Common myeloid progenitor, CD34-positive (primary cell): ENCODE measurements at regions not wholly inside any gene's neighbourhood (a gene's known extent, or its start where the extent isn't known, plus 50 kb on each side); places are given as distances from the start of the nearest gene placed in this dataset.

Experiments
- CTCF ChIA-PET: fragments of 350-600 bp; sonication (Branson Sonifier 250); formaldehyde crosslinking; loops from one replicate; lab custom pipeline; 2021; ENCODE audit warnings: antibody characterized with exemption; lab: Charles Lee
- POLR2A ChIA-PET: fragments of 350-600 bp; sonication (Branson Sonifier 250); formaldehyde crosslinking; loops from one replicate; lab custom pipeline; 2021; ENCODE audit warnings: antibody characterized with exemption; lab: Charles Lee
- DNase-seq, 3 donors: peaks; one replicate each; pipeline versions ENCODE4 v3.0.0 to v3.0.0-alpha.2; 2013
- H3K27ac ChIP-seq, 2 experiments: 1 replicate in 1 of 2; 2 replicates in 1 of 2; pipeline ENCODE4 v1.7.0; 2013; ENCODE audit warnings: inconsistent platforms in 2 of 2, low read length in 2 of 2, mild to moderate bottlenecking in 2 of 2, low read depth in 1 of 2, moderate library complexity in 1 of 2; ENCODE audit not compliant: severe bottlenecking in 2 of 2, insufficient read depth in 1 of 2, poor library complexity in 1 of 2
- H3K27me3 ChIP-seq, 5 experiments: replicated peaks in 2 of 5; 1 replicate in 3 of 5; 2 replicates in 2 of 5; pipeline versions ENCODE4 v1.6.1 to v1.7.0; 2013; ENCODE audit warnings: low read length in 4 of 5, mild to moderate bottlenecking in 2 of 5, moderate library complexity in 2 of 5, inconsistent platforms in 1 of 5; ENCODE audit not compliant: insufficient read depth in 5 of 5, control insufficient read depth in 4 of 5
- H3K36me3 ChIP-seq, 4 experiments: 1 replicate in 2 of 4; 2 replicates in 2 of 4; pipeline versions ENCODE4 v1.6.1 to v1.7.0; 2013; ENCODE audit warnings: low read length in 3 of 4, control low read depth in 1 of 4, mild to moderate bottlenecking in 1 of 4; ENCODE audit not compliant: control insufficient read depth in 4 of 4, insufficient read depth in 4 of 4
- H3K4me1 ChIP-seq, 4 experiments: 1 replicate in 3 of 4; 2 replicates in 1 of 4; pipeline versions ENCODE4 v1.6.1 to v1.7.1; 2013; ENCODE audit warnings: low read length in 3 of 4, mild to moderate bottlenecking in 3 of 4, control low read depth in 1 of 4, inconsistent platforms in 1 of 4, moderate library complexity in 1 of 4; ENCODE audit not compliant: control insufficient read depth in 4 of 4, insufficient read depth in 4 of 4; ENCODE audit errors: control extremely low read depth in 1 of 4
- H3K4me3 ChIP-seq, 7 experiments: 1 replicate in 4 of 7; 2 replicates in 3 of 7; pipeline versions ENCODE4 v1.5.1 to v1.7.0; 2013; ENCODE audit warnings: mild to moderate bottlenecking in 7 of 7, low read length in 6 of 7, moderate library complexity in 6 of 7, inconsistent platforms in 2 of 7, low read depth in 2 of 7, control low read depth in 1 of 7; ENCODE audit not compliant: insufficient read depth in 4 of 7, control insufficient read depth in 1 of 7; ENCODE audit errors: extremely low read depth in 1 of 7
- H3K9me3 ChIP-seq, 5 experiments: 1 replicate in 4 of 5; 2 replicates in 1 of 5; pipeline versions ENCODE4 v1.6.1 to v1.7.1; 2013; ENCODE audit warnings: low read length in 4 of 5, mild to moderate bottlenecking in 2 of 5, inconsistent platforms in 1 of 5, low read depth in 1 of 5, moderate library complexity in 1 of 5; ENCODE audit not compliant: control insufficient read depth in 4 of 5, insufficient read depth in 2 of 5; ENCODE audit errors: control extremely low read depth in 1 of 5
- WGBS: methylation state at CpG from one replicate; pipeline ENCODE4 v1.1.5; 2013; ENCODE audit not compliant: insufficient coverage; 5-methylcytosine and 5-hydroxymethylcytosine counted together

DNA sequence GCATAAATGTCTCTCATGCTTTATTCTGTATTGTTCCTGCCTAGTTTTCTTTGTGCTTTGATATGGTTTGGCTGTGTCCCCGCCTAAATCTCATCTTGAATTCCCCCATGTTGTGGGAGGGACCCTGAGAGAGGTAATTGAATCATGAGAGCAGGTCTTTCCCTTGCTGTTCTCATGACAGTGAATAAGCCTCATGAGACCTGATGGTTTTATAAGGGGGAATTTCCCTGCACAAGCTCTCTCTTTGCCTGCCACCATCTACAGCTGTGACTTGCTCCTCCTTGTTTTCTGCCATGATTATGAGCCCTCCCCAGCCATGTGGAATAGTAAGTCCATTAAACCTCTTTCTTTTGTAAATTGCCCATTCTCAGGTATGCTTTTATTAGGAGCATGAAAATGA, 1596.6 kb downstream of the SI start:
- 100% methylated on average over 1 of the region's 1 CpG for WGBS
- H3K27ac ChIP-seq, result no peak overlapping the region
- no peaks in the 10 kb centered on the region for H3K27me3 ChIP-seq
- H3K9me3 ChIP-seq, result no peaks in the 10 kb centered on the region
- ChIA-PET POLR2A (no interaction called here), CTCF (no interaction called here)
- no peaks in the 10 kb centered on the region for H3K36me3 ChIP-seq
- no peaks in the 10 kb centered on the region for H3K4me1 ChIP-seq
- no peak for DNase-seq
- no peak overlapping the region for H3K4me3 ChIP-seq

DNA sequence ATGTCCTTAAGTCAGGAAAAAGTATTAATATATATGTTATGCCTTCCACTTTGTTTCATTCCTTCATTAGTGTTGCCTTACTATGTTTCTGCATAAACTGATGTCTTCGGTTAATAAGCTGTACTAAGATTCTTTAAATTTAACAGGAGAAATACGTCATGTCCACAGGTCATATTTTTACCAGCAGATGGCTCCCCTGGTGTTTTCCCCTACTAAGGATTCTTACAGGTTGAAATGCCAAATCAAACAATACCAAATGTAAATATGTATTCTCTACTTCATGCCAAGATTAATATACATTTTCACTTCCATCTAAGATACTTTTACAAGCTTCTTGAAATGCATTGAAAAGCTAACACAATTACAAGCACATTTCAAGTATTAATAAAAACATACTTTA, 1602.1 kb downstream of the SI start:
- WGBS, result 67% methylated on average over 1 of the region's 2 CpGs
- DNase-seq, result no peak
- H3K4me3 ChIP-seq, result no peak overlapping the region
- no peaks in the 10 kb centered on the region for H3K4me1 ChIP-seq
- CTCF ChIA-PET, result interaction anchor here (1.5 kb wide), 1 partner anchor 14 kb away, joined by 4 read pairs; no protein-coding TSS in a partner anchor
- H3K27me3 ChIP-seq, result no peaks in the 10 kb centered on the region
- POLR2A ChIA-PET, result no interaction called here
- H3K36me3 ChIP-seq, result no peaks in the 10 kb centered on the region
- H3K9me3 ChIP-seq, result no peaks in the 10 kb centered on the region
- H3K27ac ChIP-seq, result no peak overlapping the region

DNA sequence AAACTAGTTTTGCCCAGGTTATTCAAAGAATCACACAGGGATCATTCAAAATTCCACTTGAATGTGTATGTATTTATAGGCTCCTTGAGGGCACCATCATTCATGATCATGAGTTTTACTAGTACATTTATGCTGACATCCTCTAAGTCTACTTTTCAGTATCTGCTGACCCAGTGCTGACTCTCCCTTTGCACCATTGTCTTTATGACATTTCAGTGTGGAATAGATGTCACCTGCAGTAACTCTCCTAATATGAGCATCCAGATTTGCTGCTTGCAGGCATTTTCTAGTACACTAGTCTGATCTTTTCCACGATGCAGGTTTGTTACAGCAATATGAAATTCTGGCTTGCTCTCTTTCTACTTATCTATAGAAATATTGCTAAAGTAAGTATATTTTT, 1603.5 kb downstream of the SI start:
- no peak for DNase-seq
- no peaks in the 10 kb centered on the region for H3K9me3 ChIP-seq
- POLR2A ChIA-PET, result no interaction called here
- no peak overlapping the region for H3K4me3 ChIP-seq
- whole genome bisulfite sequencing, result no CpG with 5 or more reads among the region's 1 CpG
- H3K4me1 ChIP-seq, result no peaks in the 10 kb centered on the region
- no peak overlapping the region for H3K27ac ChIP-seq
- no peaks in the 10 kb centered on the region for H3K27me3 ChIP-seq
- CTCF ChIA-PET, result no interaction called here
- H3K36me3 ChIP-seq, result no peaks in the 10 kb centered on the region

DNA sequence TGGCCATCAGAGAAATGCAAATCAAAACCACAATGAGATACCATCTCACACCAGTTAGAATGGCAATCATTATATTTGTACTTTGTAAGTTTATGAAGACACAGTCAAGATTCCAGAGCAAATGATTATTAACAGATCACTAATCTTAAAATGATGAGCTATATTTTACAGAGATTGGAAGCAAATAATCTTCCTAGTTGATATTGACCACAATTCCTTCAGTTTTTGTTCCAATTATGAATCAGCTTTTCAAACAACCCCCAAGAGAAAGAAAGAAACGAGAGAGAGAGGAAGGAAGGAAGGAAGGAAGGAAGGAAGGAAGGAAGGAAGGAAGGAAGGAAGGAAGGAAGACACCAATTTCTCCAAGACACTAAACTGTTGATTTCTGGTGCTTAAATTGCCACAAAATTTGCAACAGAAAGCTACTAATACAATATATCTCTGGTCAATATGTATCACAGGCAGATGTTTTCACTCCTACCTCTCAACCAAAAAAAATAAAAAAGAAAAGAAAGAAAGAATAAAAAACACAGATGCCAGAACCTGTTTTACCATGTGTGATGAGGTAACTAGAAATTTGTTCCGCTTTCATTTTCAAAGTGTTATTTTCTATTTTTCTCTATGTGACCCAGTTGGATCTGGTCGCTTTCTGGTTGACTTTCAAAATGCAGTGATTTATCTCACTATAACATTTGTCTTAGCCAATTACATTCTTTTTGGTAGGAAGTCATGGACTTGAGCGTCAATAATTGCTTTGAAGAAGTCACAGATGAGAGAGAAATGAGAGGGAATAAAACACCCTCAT, 1609.6 kb downstream of the SI start:
- Histone ChIP-seq H3K27me3 (no peaks in the 10 kb centered on the region), H3K4me3 (no peak overlapping the region), H3K4me1 (no peaks in the 10 kb centered on the region), H3K9me3 (no peaks in the 10 kb centered on the region), H3K36me3 (no peaks in the 10 kb centered on the region), H3K27ac (no peak overlapping the region)
- no peak for DNase-seq
- ChIA-PET CTCF (no interaction called here), POLR2A (no interaction called here)
- no CpG with 5 or more reads among the region's 4 CpGs for WGBS

DNA sequence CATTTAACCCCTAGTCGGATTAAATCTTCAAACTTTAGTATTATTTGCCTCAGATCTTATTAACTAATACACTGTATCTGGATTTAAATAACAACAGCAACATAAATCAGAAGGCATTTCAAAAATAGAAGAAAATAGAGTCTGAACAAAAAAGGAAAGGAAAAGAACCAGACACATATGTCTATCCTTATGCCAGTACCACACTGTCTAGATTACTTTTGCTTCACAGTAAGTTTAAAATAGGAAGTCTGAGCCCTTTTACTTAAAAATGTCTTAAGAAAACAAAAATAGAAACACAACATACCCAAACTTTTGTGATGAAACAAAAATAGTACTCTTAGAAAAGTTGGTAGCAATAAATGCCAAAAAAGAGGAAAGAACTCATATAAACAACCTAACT, 1615.8 kb downstream of the SI start:
- DNase-seq, result no peak
- no peaks in the 10 kb centered on the region for H3K27me3 ChIP-seq
- no peaks in the 10 kb centered on the region for H3K36me3 ChIP-seq
- H3K4me3 ChIP-seq, result no peak overlapping the region
- no peaks in the 10 kb centered on the region for H3K4me1 ChIP-seq
- no peak overlapping the region for H3K27ac ChIP-seq
- CTCF ChIA-PET, result no interaction called here
- POLR2A ChIA-PET, result no interaction called here
- no peaks in the 10 kb centered on the region for H3K9me3 ChIP-seq
- no CpG with 5 or more reads among the region's 1 CpG for WGBS

DNA sequence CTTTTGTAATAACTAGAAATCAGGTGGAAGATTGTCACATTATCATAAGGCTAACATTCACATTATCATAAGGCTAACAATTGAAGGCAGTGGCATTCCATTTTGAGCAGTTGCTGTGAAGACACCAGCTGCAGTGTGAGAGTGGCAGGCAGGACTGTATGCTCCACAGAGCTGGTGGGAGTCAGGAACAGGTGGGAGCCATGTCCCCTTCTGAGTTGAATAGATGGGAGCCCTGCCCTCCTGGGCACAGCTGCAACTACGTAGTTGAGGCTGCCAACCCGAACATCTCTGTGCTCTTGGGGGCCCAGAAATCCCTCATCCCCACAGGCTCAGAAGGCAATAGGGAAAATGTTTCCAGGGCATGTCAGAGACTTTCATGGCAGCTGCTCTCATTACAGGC, 1627.6 kb downstream of the SI start:
- H3K4me1 ChIP-seq, result peaks cover 0 to 4% (median 0%) of the 10 kb centered on the region in 4 experiments
- H3K4me3 ChIP-seq, result no peak overlapping the region
- CTCF ChIA-PET, result no interaction called here
- 96% methylated on average over 2 of the region's 2 CpGs for WGBS
- no peaks in the 10 kb centered on the region for H3K36me3 ChIP-seq
- no peak overlapping the region for H3K27ac ChIP-seq
- no peaks in the 10 kb centered on the region for H3K27me3 ChIP-seq
- POLR2A ChIA-PET, result no interaction called here
- no peaks in the 10 kb centered on the region for H3K9me3 ChIP-seq
- no peak for DNase-seq

DNA sequence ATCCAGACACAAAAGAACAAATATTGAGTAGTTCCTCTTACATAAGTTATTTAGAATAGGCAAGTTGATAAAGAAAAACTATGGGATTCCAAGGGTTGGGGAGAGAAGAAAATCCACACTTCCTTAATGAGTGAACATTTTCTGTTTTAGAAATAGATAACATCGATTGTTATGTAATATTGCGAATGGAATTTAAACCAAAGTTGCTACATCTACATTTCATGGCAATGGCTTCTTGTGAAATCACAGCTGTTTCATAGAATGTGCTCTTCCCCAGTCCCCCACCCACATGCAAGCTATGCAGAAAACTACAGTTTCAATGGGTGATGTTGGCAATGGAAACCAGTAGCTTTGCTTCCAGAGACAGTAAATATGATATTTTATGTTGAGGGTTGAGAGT, 1639.5 kb downstream of the SI start:
- H3K27me3 ChIP-seq, result no peaks in the 10 kb centered on the region
- H3K4me1 ChIP-seq, result no peaks in the 10 kb centered on the region
- H3K9me3 ChIP-seq, result no peaks in the 10 kb centered on the region
- H3K4me3 ChIP-seq, result no peak overlapping the region
- POLR2A ChIA-PET, result no interaction called here
- DNase-seq, result no peak
- H3K27ac ChIP-seq, result no peak overlapping the region
- no CpG with 5 or more reads among the region's 2 CpGs for WGBS
- CTCF ChIA-PET, result no interaction called here
- no peaks in the 10 kb centered on the region for H3K36me3 ChIP-seq
